Endothelial cell of umbilical vein (primary cell): ENCODE measurements at regions not wholly inside any gene's neighbourhood (a gene's known extent, or its start where the extent isn't known, plus 50 kb on each side); places are given as distances from the start of the nearest gene placed in this dataset.

Source experiments
- EZH2 ChIP-seq: IDR thresholded peaks from 2 replicates; pipeline ENCODE4 v1.6.1; 2012; ENCODE audit warnings: borderline replicate concordance, low read depth, mild to moderate bottlenecking, moderate library complexity, low read length, inconsistent platforms; ENCODE audit not compliant: severe bottlenecking
- FOS ChIP-seq: IDR thresholded peaks from 2 replicates; pipeline ENCODE4 v1.6.1; 2011; ENCODE audit warnings: mild to moderate bottlenecking, low read length, moderate library complexity, borderline replicate concordance; ENCODE audit not compliant: insufficient read depth
- GATA2 ChIP-seq: IDR thresholded peaks from 2 replicates; pipeline ENCODE4 v1.7.0; 2011; ENCODE audit warnings: low read depth, mild to moderate bottlenecking, moderate library complexity, mixed read lengths, low read length; ENCODE audit not compliant: insufficient read length, insufficient read depth
- JUN ChIP-seq: IDR thresholded peaks from 2 replicates; pipeline ENCODE4 v1.6.1; 2011; ENCODE audit warnings: borderline replicate concordance, low read depth; ENCODE audit not compliant: insufficient read length, insufficient read depth
- MYC ChIP-seq: IDR thresholded peaks from one replicate; pipeline ENCODE4 v1.6.1; 2011; ENCODE audit warnings: mild to moderate bottlenecking, low read depth, low read length
- POLR2A ChIP-seq: IDR thresholded peaks from 2 replicates; pipeline ENCODE4 v1.6.1; 2012; ENCODE audit warnings: low read depth, mild to moderate bottlenecking, control low read depth, low read length
- POLR2AphosphoS5 ChIP-seq: IDR thresholded peaks from 2 replicates; pipeline ENCODE4 v1.6.1; 2012; ENCODE audit warnings: low read depth, mild to moderate bottlenecking, control low read depth, low read length, moderate library complexity; ENCODE audit not compliant: insufficient read depth
- TF ChIP-seq, protein P1 (sequence below), 2 donors: IDR thresholded peaks; 1 replicate in 1 of 2; 2 replicates in 1 of 2; pipeline ENCODE4 v1.5.1; 2011; ENCODE audit warnings: low read length in 2 of 2, mild to moderate bottlenecking in 2 of 2, moderate library complexity in 2 of 2, control low read depth in 1 of 2, inconsistent platforms in 1 of 2, low read depth in 1 of 2; ENCODE audit not compliant: insufficient read depth in 1 of 2; ENCODE audit errors: extremely low read depth in 1 of 2
- TF ChIP-seq, protein P2 (sequence below): IDR thresholded peaks from 2 replicates; pipeline ENCODE4 v1.6.1; 2011; ENCODE audit not compliant: insufficient read depth, insufficient read length

DNA sequence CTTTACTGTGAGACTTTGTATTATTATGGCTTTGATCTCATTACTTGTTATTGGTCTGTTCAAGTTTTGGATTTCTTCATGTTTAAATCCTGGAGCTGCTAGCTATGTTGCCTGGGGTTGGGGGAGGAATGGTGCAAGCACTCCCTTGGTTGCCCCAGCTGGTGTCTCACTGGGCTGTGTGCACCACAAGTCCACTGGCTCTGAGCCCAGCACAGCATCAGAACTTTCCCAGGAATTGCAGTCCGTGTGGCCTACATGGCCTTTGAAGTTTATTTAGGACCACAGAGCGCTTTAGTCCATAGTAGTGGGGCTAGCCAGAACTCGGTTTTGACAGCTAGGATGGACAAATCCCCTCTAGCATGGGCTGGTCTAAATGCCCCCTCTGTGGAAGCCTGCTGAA is 278.8 kb upstream of the RPS6KA3 start:
- no peak for TF ChIP-seq POLR2AphosphoS5
- TF ChIP-seq, protein P1, sequence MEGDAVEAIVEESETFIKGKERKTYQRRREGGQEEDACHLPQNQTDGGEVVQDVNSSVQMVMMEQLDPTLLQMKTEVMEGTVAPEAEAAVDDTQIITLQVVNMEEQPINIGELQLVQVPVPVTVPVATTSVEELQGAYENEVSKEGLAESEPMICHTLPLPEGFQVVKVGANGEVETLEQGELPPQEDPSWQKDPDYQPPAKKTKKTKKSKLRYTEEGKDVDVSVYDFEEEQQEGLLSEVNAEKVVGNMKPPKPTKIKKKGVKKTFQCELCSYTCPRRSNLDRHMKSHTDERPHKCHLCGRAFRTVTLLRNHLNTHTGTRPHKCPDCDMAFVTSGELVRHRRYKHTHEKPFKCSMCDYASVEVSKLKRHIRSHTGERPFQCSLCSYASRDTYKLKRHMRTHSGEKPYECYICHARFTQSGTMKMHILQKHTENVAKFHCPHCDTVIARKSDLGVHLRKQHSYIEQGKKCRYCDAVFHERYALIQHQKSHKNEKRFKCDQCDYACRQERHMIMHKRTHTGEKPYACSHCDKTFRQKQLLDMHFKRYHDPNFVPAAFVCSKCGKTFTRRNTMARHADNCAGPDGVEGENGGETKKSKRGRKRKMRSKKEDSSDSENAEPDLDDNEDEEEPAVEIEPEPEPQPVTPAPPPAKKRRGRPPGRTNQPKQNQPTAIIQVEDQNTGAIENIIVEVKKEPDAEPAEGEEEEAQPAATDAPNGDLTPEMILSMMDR (IDR thresholded peaks at IDR 0.05; ENCODE audit: extremely low read depth in 1 of 2, insufficient read depth in 1 of 2, low read depth in 1 of 2, low read length in 2 of 2), result no peak
- TF ChIP-seq, protein P2, sequence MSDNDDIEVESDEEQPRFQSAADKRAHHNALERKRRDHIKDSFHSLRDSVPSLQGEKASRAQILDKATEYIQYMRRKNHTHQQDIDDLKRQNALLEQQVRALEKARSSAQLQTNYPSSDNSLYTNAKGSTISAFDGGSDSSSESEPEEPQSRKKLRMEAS, result no peak
- TF ChIP-seq POLR2A, result no peak
- no peak for TF ChIP-seq FOS
- TF ChIP-seq JUN, result no peak
- no peak for TF ChIP-seq MYC
- no peak for TF ChIP-seq EZH2
- no peak for TF ChIP-seq GATA2
